SK-N-SH (cell line): ENCODE measurements at regions not wholly inside any gene's neighbourhood (a gene's known extent, or its start where the extent isn't known, plus 50 kb on each side); places are given as distances from the start of the nearest gene placed in this dataset.

Experiments
- CTCF ChIA-PET: fragments of 300-600, 350-600 bp; formaldehyde crosslinking; extraction: SDS; loops from one replicate; lab custom pipeline; 2021; lab: Yijun Ruan, JAX
- POLR2A ChIA-PET: fragments of 350-600 bp; sonication (Branson Sonifier 250); formaldehyde crosslinking; extraction: SDS; loops from one replicate; lab custom pipeline; 2020; ENCODE audit warnings: antibody characterized with exemption, inconsistent platforms; lab: Yijun Ruan, JAX
- DNase-seq: peaks from one replicate; pipeline ENCODE4 v3.0.0; 2012
- H2AFZ ChIP-seq: fragments of 200-600 bp; sonication (generic); 2 replicates; pipeline ENCODE4 v1.8.1; 2016; ENCODE audit warnings: antibody characterized with exemption, mild to moderate bottlenecking, low read depth
- H3F3A ChIP-seq: fragments of 200-600 bp; sonication (generic); replicated peaks from 2 replicates; pipeline ENCODE3; 2016; ENCODE audit warnings: antibody characterized with exemption, mild to moderate bottlenecking; ENCODE audit not compliant: insufficient read depth
- H3K27ac ChIP-seq, 2 experiments: fragments of 200-500 bp in 1 of 2; fragments of 200-600 bp in 1 of 2; sonication (Bioruptor generic) in 1 of 2; sonication (generic), shearing (Covaris generic) in 1 of 2; 2 replicates each; pipeline versions ENCODE4 v1.5.1 to v1.6.1; 2014 to 2016; ENCODE audit warnings: low read depth in 2 of 2, inconsistent platforms in 1 of 2, low read length in 1 of 2, mild to moderate bottlenecking in 1 of 2, mixed read lengths in 1 of 2
- H3K27me3 ChIP-seq: fragments of 200-600 bp; sonication (generic), shearing (Covaris generic); 2 replicates; pipeline ENCODE4 v1.6.1; 2016; ENCODE audit warnings: mixed run types; ENCODE audit not compliant: insufficient read depth
- H3K36me3 ChIP-seq, 2 experiments: fragments of 200-500 bp in 1 of 2; fragments of 200-600 bp in 1 of 2; sonication (Bioruptor generic) in 1 of 2; sonication (generic) in 1 of 2; replicated peaks in 1 of 2; 2 replicates each; pipeline versions ENCODE3 to v1.5.1; 2014 to 2016; ENCODE audit warnings: low read length in 1 of 2, mild to moderate bottlenecking in 1 of 2; ENCODE audit not compliant: insufficient read depth in 2 of 2, control insufficient read depth in 1 of 2
- H3K4me1 ChIP-seq, 2 experiments: fragments of 200-500 bp in 1 of 2; fragments of 200-600 bp in 1 of 2; sonication (Bioruptor generic) in 1 of 2; sonication (generic), shearing (Covaris generic) in 1 of 2; 2 replicates each; pipeline versions ENCODE4 v1.5.1 to v1.6.1; 2014 to 2016; ENCODE audit warnings: low read depth in 1 of 2, low read length in 1 of 2, mixed run types in 1 of 2; ENCODE audit not compliant: insufficient read depth in 2 of 2, control insufficient read depth in 1 of 2
- H3K4me2 ChIP-seq: fragments of 200-600 bp; sonication (generic), shearing (Covaris generic); 2 replicates; pipeline ENCODE4 v1.6.1; 2017; ENCODE audit warnings: mixed run types
- H3K4me3 ChIP-seq, 2 experiments: fragments of 200-500 bp in 1 of 2; fragments of 200-600 bp in 1 of 2; sonication (Bioruptor generic) in 1 of 2; sonication (generic), shearing (Covaris generic) in 1 of 2; 2 replicates each; pipeline versions ENCODE4 v1.5.1 to v1.8.1; 2014 to 2016; ENCODE audit warnings: low read depth in 2 of 2, inconsistent platforms in 1 of 2, low read length in 1 of 2, mild to moderate bottlenecking in 1 of 2, mixed read lengths in 1 of 2, moderate library complexity in 1 of 2
- H3K79me2 ChIP-seq: fragments of 200-600 bp; sonication (generic); 2 replicates; pipeline ENCODE4 v1.8.1; 2017; ENCODE audit warnings: mild to moderate bottlenecking; ENCODE audit not compliant: insufficient read depth
- H3K9ac ChIP-seq: fragments of 200-600 bp; sonication (generic); 2 replicates; pipeline ENCODE4 v1.6.1; 2017; ENCODE audit warnings: mixed run types
- H3K9me2 ChIP-seq: fragments of 200-600 bp; sonication (generic); 2 replicates; pipeline ENCODE4 v1.6.1; 2017; ENCODE audit warnings: mixed run types
- H3K9me3 ChIP-seq: fragments of 200-600 bp; sonication (generic); 2 replicates; pipeline ENCODE4 v1.6.1; 2017; ENCODE audit warnings: mixed run types, mild to moderate bottlenecking, moderate library complexity
- H4K20me1 ChIP-seq: fragments of 200-600 bp; sonication (generic); 2 replicates; pipeline ENCODE4 v1.6.1; 2017; ENCODE audit warnings: mild to moderate bottlenecking, mixed run types; ENCODE audit not compliant: insufficient read depth
- EZH2phosphoT487 ChIP-seq: fragments of 200-600 bp; sonication (generic); IDR thresholded peaks from 2 replicates; pipeline ENCODE4 v1.6.1; 2017; ENCODE audit warnings: low read depth, mixed run types, mild to moderate bottlenecking, antibody characterized with exemption, moderate library complexity, borderline replicate concordance
- FOXJ3 ChIP-seq: sonication (generic); formaldehyde crosslinking; IDR thresholded peaks from 2 replicates; pipeline ENCODE4 v1.5.1; 2020; ENCODE audit warnings: mild to moderate bottlenecking, missing genetic modification reagents
- IRF3 ChIP-seq: fragments of 150-350 bp; IDR thresholded peaks from 2 replicates; pipeline ENCODE4 v1.6.1; 2016; ENCODE audit warnings: mild to moderate bottlenecking, low read depth, low read length
- MXI1 ChIP-seq: IDR thresholded peaks from 2 replicates; pipeline ENCODE4 v1.6.1; 2012; ENCODE audit warnings: mild to moderate bottlenecking, low read depth, low read length, improper control_type of control experiment
- POLR2AphosphoS5 ChIP-seq: IDR thresholded peaks from 2 replicates; pipeline ENCODE4 v1.6.1; 2012; ENCODE audit warnings: low read depth, low read length
- RAD21 ChIP-seq: IDR thresholded peaks from 2 replicates; pipeline ENCODE4 v1.6.1; 2012; ENCODE audit warnings: mild to moderate bottlenecking, low read length
- RCOR1 ChIP-seq: fragments of 150-350 bp; IDR thresholded peaks from 2 replicates; pipeline ENCODE4 v1.6.1; 2017; ENCODE audit warnings: antibody characterized with exemption, low read length
- SMC3 ChIP-seq: IDR thresholded peaks from 2 replicates; pipeline ENCODE4 v1.6.1; 2012; ENCODE audit warnings: low read depth, low read length, improper control_type of control experiment
- TAF1 ChIP-seq: IDR thresholded peaks from 2 replicates; pipeline ENCODE4 v1.6.1; 2012; ENCODE audit warnings: low read depth, mild to moderate bottlenecking, low read length, moderate library complexity, borderline replicate concordance
- TCF12 ChIP-seq: IDR thresholded peaks from 2 replicates; pipeline ENCODE4 v1.4.0; 2012
- YY1 ChIP-seq: IDR thresholded peaks from 2 replicates; pipeline ENCODE4 v1.4.0; 2012; ENCODE audit warnings: low read depth, mild to moderate bottlenecking
- WGBS: methylation state at CpG from one replicate; pipeline ENCODE4 v1.1.6; 2017; ENCODE audit warnings: low lambda C conversion rate; 5-methylcytosine and 5-hydroxymethylcytosine counted together
- TF ChIP-seq, protein P1 (sequence below): IDR thresholded peaks from 2 replicates; pipeline ENCODE4 v1.6.1; 2012; ENCODE audit warnings: mild to moderate bottlenecking, low read depth, low read length, moderate library complexity
- TF ChIP-seq, protein P2 (sequence below): fragments of 200-600 bp; sonication (generic); IDR thresholded peaks from 2 replicates; pipeline ENCODE4 v1.6.1; 2017; ENCODE audit warnings: antibody characterized with exemption, mild to moderate bottlenecking, moderate library complexity
- TF ChIP-seq, protein P3 (sequence below): IDR thresholded peaks from 2 replicates; pipeline ENCODE4; 2012

GRCh38 chr7:81273601-81274397 is 354.9 kb upstream of the SEMA3C start:
- no peak overlapping the region for H2AFZ ChIP-seq
- no peak overlapping the region for H3K4me3 ChIP-seq
- ChIA-PET POLR2A (no interaction called here), CTCF (interaction anchor here (0.6 to 2.3 kb wide), 4 partner anchors 17 to 102 kb away, joined by 3 to 8 read pairs (median 4); no protein-coding TSS in a partner anchor)
- no peak overlapping the region for H3K27ac ChIP-seq
- TF ChIP-seq TAF1, result no peak
- no peak for TF ChIP-seq SMC3
- TF ChIP-seq, protein P1, sequence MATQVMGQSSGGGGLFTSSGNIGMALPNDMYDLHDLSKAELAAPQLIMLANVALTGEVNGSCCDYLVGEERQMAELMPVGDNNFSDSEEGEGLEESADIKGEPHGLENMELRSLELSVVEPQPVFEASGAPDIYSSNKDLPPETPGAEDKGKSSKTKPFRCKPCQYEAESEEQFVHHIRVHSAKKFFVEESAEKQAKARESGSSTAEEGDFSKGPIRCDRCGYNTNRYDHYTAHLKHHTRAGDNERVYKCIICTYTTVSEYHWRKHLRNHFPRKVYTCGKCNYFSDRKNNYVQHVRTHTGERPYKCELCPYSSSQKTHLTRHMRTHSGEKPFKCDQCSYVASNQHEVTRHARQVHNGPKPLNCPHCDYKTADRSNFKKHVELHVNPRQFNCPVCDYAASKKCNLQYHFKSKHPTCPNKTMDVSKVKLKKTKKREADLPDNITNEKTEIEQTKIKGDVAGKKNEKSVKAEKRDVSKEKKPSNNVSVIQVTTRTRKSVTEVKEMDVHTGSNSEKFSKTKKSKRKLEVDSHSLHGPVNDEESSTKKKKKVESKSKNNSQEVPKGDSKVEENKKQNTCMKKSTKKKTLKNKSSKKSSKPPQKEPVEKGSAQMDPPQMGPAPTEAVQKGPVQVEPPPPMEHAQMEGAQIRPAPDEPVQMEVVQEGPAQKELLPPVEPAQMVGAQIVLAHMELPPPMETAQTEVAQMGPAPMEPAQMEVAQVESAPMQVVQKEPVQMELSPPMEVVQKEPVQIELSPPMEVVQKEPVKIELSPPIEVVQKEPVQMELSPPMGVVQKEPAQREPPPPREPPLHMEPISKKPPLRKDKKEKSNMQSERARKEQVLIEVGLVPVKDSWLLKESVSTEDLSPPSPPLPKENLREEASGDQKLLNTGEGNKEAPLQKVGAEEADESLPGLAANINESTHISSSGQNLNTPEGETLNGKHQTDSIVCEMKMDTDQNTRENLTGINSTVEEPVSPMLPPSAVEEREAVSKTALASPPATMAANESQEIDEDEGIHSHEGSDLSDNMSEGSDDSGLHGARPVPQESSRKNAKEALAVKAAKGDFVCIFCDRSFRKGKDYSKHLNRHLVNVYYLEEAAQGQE, result no peak
- no peak for TF ChIP-seq RAD21
- TF ChIP-seq EZH2phosphoT487, result no peak
- no peak for TF ChIP-seq TCF12
- TF ChIP-seq YY1, result no peak
- no peak for TF ChIP-seq FOXJ3 (CRISPR knock-in tag)
- no peak for TF ChIP-seq IRF3
- TF ChIP-seq RCOR1, result no peak
- no peak for TF ChIP-seq POLR2AphosphoS5
- TF ChIP-seq, protein P2, sequence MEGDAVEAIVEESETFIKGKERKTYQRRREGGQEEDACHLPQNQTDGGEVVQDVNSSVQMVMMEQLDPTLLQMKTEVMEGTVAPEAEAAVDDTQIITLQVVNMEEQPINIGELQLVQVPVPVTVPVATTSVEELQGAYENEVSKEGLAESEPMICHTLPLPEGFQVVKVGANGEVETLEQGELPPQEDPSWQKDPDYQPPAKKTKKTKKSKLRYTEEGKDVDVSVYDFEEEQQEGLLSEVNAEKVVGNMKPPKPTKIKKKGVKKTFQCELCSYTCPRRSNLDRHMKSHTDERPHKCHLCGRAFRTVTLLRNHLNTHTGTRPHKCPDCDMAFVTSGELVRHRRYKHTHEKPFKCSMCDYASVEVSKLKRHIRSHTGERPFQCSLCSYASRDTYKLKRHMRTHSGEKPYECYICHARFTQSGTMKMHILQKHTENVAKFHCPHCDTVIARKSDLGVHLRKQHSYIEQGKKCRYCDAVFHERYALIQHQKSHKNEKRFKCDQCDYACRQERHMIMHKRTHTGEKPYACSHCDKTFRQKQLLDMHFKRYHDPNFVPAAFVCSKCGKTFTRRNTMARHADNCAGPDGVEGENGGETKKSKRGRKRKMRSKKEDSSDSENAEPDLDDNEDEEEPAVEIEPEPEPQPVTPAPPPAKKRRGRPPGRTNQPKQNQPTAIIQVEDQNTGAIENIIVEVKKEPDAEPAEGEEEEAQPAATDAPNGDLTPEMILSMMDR, result no peak
- TF ChIP-seq MXI1, result no peak
- TF ChIP-seq, protein P3, sequence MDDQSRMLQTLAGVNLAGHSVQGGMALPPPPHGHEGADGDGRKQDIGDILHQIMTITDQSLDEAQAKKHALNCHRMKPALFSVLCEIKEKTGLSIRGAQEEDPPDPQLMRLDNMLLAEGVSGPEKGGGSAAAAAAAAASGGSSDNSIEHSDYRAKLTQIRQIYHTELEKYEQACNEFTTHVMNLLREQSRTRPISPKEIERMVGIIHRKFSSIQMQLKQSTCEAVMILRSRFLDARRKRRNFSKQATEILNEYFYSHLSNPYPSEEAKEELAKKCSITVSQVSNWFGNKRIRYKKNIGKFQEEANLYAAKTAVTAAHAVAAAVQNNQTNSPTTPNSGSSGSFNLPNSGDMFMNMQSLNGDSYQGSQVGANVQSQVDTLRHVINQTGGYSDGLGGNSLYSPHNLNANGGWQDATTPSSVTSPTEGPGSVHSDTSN, result no peak
- H3K9me3 ChIP-seq, result no peaks in the 10 kb centered on the region
- H3K36me3 ChIP-seq, result no peaks in the 10 kb centered on the region
- no peaks in the 10 kb centered on the region for H3K9me2 ChIP-seq
- no peaks in the 10 kb centered on the region for H3F3A ChIP-seq
- WGBS, result 47% methylated on average over 6 of the region's 6 CpGs
- H3K79me2 ChIP-seq, result no peaks in the 10 kb centered on the region
- H3K4me2 ChIP-seq, result no peak overlapping the region
- H3K27me3 ChIP-seq, result no peaks in the 10 kb centered on the region
- H4K20me1 ChIP-seq, result no peaks in the 10 kb centered on the region
- no peaks in the 10 kb centered on the region; a peak in 1 of 4 replicates for H3K4me1 ChIP-seq
- no peak overlapping the region for H3K9ac ChIP-seq
- DNase-seq, result no peak
